Fibroblast of pulmonary artery (primary cell): ENCODE measurements at regions not wholly inside any gene's neighbourhood (a gene's known extent, or its start where the extent isn't known, plus 50 kb on each side); places are given as distances from the start of the nearest gene placed in this dataset.

Experiments
- DNase-seq: peaks from one replicate; pipeline ENCODE4 v3.0.0-alpha.2; 2010; ENCODE audit warnings: low read depth
- H3K4me3 ChIP-seq: replicated peaks from 2 replicates; pipeline ENCODE4 v1.5.1; 2011; ENCODE audit warnings: low read depth, mild to moderate bottlenecking, control low read depth, low read length, moderate library complexity
- TF ChIP-seq, protein P1 (sequence below): IDR thresholded peaks from 2 replicates; pipeline ENCODE4 v1.5.1; 2011; ENCODE audit warnings: mild to moderate bottlenecking, control low read depth, low read length, inconsistent platforms; ENCODE audit errors: missing control alignments

DNA sequence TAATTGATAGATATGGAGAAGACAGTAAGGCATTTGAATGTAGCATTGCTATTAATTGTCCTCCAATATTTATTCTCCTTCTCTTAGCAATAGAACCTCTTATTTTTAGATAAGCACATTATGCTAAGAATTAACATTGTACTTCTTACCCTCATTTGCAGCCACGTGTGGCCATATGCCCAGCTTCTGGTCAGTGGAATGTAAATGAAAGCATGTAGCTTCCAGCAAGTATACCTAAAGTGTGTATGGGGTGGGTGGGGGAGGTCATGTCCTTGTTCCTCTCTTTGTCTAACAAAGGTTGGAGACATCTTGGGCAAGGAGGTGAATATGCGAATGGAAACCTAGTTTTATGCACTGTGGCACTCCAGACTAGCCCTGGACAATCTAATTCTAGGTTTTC is 133.6 kb upstream of the HMCN1 start:
- TF ChIP-seq, protein P1, sequence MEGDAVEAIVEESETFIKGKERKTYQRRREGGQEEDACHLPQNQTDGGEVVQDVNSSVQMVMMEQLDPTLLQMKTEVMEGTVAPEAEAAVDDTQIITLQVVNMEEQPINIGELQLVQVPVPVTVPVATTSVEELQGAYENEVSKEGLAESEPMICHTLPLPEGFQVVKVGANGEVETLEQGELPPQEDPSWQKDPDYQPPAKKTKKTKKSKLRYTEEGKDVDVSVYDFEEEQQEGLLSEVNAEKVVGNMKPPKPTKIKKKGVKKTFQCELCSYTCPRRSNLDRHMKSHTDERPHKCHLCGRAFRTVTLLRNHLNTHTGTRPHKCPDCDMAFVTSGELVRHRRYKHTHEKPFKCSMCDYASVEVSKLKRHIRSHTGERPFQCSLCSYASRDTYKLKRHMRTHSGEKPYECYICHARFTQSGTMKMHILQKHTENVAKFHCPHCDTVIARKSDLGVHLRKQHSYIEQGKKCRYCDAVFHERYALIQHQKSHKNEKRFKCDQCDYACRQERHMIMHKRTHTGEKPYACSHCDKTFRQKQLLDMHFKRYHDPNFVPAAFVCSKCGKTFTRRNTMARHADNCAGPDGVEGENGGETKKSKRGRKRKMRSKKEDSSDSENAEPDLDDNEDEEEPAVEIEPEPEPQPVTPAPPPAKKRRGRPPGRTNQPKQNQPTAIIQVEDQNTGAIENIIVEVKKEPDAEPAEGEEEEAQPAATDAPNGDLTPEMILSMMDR, result no peak
- no peak overlapping the region for H3K4me3 ChIP-seq
- no peak for DNase-seq

DNA sequence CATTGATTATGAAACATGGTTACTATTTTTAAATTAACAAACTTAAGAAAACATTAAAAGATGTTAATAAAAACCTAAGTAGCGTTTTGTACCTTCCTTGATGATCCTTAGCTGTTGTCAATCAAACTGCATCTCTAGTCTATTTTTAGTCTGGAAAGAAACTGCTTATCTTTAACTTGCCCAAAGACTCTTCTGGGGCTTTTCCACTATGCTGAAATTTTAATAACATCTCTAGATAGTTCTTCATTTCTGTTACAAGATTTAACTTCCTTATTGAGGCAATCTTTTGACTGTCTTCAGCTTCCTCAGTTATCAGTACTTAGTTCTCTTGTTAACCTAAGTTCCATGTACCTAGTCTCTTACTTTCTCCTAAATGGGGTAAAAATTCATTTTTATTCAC is 135.9 kb upstream of the HMCN1 start:
- no peak overlapping the region for H3K4me3 ChIP-seq
- DNase-seq, result no peak
- TF ChIP-seq, protein P1, result no peak

DNA sequence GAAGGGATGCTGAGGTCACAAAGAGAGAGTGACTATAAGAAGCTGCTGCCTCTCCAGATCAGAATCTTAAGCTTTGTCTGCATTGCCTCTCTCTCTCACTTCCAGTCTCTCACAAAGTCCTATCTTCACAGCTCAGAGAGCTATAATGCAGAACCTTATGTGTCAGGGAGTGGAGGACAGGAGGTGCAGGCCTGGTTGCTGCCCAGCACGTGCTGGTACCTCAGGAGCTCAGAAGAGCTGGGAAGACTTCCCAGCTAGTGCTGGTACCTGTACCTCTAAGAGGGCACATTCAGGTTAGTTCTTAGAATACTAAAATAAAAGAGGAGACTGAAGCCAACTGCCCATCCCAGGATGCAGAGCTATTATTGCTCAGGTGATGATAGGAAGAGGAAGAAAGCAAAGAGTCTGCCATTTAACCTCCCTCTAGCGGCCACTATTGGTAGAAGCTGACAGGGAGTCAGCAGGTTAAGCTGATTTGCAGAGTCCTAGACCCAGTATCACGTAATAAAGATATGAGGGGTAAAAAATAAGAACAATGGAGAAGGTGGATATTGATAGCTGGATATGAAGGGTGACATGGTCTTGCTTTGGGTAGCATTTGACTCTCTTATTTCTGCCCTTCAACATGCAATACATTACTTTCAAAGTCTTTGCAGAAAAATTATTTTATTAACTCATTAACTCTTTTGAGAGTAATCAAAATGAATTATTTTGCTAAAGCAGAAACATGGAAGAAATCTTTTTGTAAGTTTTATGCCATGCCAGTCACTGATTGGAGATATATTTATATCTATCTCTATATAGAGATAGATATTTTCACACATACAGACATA is 138.1 kb upstream of the HMCN1 start:
- no peak overlapping the region for H3K4me3 ChIP-seq
- TF ChIP-seq, protein P1, result peak; percentile 92
- DNase-seq, result peak; percentile 55

DNA sequence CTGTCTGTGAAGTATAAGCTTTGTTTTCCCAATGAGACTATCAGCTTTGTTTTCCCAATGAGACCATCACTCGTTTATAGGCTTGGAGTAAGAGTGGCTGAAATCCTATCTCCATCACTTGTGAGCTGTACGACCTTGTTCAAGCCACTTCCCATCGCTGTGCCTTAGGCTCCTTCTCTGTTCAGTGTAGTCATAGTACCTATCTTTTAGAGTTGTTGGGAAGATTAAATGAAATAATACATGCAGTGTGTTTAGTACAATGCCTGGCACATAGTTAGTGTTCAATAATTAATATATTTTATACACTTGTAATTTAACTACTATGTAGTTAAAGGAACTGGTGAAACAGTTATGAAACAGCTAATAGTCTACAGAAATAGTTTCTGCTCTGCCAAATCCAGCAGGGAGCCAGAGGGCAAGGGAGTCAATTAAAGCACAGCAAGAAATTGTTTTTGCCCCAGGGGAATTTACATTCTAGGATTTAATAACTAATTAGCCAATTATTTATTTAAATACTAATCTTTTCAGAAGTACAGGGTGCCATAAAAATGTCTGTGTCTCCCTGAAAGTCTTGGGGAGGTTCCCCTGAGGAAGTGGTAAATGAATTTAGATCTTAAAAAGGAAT is 139.3 kb upstream of the HMCN1 start:
- H3K4me3 ChIP-seq, result no peak overlapping the region
- no peak for DNase-seq
- TF ChIP-seq, protein P1, result no peak

DNA sequence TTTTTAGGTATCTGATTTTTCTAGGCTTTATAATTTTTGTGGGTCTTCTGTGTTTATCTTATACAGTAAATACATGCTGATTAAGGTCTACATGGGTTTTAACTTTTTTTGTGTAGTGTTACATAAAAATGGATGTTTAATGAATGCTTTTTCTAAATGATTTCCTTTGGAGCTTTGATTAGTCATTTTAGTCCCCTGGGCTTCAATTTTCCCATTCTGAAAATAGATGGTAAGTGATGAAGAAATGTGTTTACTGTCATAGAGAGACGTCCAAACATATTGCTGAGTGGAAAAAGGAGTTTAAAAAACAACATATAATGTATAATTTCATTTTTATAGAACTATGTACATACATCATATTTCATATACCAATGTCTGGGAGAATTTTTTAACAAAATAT is 140.9 kb upstream of the HMCN1 start:
- TF ChIP-seq, protein P1, result no peak
- no peak overlapping the region for H3K4me3 ChIP-seq
- DNase-seq, result no peak

DNA sequence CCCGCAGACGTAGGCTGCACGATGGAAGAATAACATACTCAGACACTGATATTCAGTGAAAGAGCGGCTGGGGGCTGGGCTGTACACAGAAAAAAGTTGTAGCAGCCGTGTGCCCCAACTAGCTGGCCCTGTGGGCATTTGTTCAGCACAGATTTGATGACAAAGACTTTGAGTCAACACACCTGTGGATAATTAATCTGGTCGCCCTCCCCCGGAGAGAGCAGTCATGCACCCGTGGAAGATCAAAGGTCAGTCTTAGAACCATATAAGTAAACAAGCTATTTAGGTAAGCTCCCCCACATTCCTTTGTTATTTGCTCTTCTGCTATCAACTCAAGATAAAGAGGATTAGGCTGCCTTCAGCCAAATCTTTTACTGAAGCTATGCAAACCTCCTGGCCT is 148.4 kb upstream of the HMCN1 start:
- TF ChIP-seq, protein P1, result no peak
- no peak overlapping the region for H3K4me3 ChIP-seq
- DNase-seq, result no peak
